ENCODE measurements at regions not wholly inside any gene's neighbourhood (a gene's known extent, or its start where the extent isn't known, plus 50 kb on each side); places are given as distances from the start of the nearest gene placed in this dataset.

DNA sequence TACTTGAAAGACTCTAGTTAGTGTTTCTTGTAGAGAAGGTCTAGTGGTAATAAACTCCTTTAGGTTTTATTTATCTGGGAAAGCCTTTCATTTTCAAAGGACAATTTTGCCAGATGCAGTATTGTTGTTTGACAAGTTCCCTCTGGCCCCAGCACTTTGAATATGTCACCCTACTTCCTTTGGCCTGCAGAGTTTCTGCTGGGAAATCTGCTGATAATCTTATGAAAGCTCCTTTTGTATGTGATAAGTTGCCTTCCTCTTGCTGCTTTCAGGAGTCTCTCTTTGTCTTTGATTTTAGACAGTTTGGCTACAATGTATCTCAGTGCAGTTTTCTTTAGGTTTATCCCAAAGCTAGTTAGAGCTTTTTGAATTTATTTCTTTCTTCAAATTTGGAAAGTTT lies 106.2 kb upstream of the L3MBTL4 start:
- TF ChIP-seq, protein P1, sequence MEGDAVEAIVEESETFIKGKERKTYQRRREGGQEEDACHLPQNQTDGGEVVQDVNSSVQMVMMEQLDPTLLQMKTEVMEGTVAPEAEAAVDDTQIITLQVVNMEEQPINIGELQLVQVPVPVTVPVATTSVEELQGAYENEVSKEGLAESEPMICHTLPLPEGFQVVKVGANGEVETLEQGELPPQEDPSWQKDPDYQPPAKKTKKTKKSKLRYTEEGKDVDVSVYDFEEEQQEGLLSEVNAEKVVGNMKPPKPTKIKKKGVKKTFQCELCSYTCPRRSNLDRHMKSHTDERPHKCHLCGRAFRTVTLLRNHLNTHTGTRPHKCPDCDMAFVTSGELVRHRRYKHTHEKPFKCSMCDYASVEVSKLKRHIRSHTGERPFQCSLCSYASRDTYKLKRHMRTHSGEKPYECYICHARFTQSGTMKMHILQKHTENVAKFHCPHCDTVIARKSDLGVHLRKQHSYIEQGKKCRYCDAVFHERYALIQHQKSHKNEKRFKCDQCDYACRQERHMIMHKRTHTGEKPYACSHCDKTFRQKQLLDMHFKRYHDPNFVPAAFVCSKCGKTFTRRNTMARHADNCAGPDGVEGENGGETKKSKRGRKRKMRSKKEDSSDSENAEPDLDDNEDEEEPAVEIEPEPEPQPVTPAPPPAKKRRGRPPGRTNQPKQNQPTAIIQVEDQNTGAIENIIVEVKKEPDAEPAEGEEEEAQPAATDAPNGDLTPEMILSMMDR (conservative IDR thresholded peaks at IDR 0.05; ENCODE audit: low read length): no peak
- TF ChIP-seq EZH2phosphoT487 (IDR thresholded peaks at IDR 0.05; ENCODE audit: borderline replicate concordance): no peak

Data from Loucy (cell line).